ENCODE measurements at regions not wholly inside any gene's neighbourhood (a gene's known extent, or its start where the extent isn't known, plus 50 kb on each side); places are given as distances from the start of the nearest gene placed in this dataset.

DNA sequence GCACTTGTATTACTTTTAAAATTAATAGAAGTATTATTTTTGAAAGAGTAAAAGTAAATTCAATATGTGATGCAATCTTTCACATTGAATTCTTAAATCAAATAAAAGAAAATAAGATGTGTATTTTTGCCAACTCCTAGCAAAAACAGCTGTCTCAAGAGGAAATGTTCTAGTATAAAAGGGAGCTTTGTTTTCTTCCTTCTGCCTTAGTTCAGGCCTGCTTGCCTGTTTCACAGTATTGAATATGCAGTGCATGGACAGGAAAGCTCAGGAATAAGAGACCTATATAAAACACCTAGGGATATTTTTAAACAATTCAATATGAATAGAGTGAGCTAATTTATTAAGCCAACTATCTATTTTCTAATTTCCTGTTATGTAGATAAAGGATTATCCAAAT, 294.8 kb upstream of the G2E3 start:
- TF ChIP-seq POLR2A (IDR thresholded peaks at IDR 0.05) (no peak), CTCF (IDR thresholded peaks at IDR 0.05) (no peak)

Measured in ovary (tissue), 3 donors.